ENCODE measurements at regions not wholly inside any gene's neighbourhood (a gene's known extent, or its start where the extent isn't known, plus 50 kb on each side); places are given as distances from the start of the nearest gene placed in this dataset.

DNA sequence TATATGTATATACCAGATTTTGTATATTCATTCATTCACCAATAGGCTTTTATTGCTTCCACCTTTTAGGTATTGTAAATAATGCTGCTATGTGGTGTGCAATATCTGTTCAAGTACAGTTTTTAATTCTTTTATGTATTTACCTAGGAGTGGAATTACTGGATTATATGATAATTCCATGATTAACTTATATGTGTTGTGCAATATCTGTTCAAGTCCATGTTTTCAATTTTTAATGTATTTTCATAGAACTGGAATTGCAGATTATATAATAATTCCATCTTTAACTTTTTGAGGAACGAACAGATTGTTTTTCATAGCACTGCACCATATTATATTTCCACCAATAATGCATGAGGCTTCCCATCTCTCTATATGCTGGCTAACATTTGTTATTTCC lies 50.6 kb upstream of the L3MBTL4 start:
- DNase-seq (ENCODE audit: low read depth, low spot score) (no peak), ATAC-seq (no peak)
- no peaks in the 10 kb centered on the region for H3K27me3 ChIP-seq (ENCODE audit: insufficient read depth, low read length)
- H3K36me3 ChIP-seq (ENCODE audit: control insufficient read depth in 1 of 2, insufficient read depth in 2 of 2, low read length in 2 of 2), result no peaks in the 10 kb centered on the region
- CTCF ChIA-PET, result no interaction called here
- H3K9me2 ChIP-seq (ENCODE audit: insufficient read depth), result no peaks in the 10 kb centered on the region
- no peak overlapping the region for H3K4me3 ChIP-seq (replicated peaks in 1 of 2; ENCODE audit: low read depth in 1 of 2, low read length in 2 of 2)
- H3K27ac ChIP-seq (ENCODE audit: low read depth, low read length), result no peak overlapping the region
- no peaks in the 10 kb centered on the region for H3K4me1 ChIP-seq (ENCODE audit: control insufficient read depth in 1 of 2, insufficient read depth in 2 of 2, low read length in 2 of 2)
- BruUV-seq (replicated peaks), result no TSS peak
- H3K79me2 ChIP-seq (ENCODE audit: insufficient read depth, low read length), result no peaks in the 10 kb centered on the region
- TF ChIP-seq CBX3 (IDR thresholded peaks at IDR 0.05; ENCODE audit: low read depth), result no peak
- TF ChIP-seq POLR2A (IDR thresholded peaks at IDR 0.05; ENCODE audit: borderline replicate concordance, extremely low read depth, insufficient read depth, insufficient read length), result no peak
- TF ChIP-seq, protein P1, sequence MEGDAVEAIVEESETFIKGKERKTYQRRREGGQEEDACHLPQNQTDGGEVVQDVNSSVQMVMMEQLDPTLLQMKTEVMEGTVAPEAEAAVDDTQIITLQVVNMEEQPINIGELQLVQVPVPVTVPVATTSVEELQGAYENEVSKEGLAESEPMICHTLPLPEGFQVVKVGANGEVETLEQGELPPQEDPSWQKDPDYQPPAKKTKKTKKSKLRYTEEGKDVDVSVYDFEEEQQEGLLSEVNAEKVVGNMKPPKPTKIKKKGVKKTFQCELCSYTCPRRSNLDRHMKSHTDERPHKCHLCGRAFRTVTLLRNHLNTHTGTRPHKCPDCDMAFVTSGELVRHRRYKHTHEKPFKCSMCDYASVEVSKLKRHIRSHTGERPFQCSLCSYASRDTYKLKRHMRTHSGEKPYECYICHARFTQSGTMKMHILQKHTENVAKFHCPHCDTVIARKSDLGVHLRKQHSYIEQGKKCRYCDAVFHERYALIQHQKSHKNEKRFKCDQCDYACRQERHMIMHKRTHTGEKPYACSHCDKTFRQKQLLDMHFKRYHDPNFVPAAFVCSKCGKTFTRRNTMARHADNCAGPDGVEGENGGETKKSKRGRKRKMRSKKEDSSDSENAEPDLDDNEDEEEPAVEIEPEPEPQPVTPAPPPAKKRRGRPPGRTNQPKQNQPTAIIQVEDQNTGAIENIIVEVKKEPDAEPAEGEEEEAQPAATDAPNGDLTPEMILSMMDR (IDR thresholded peaks at IDR 0.05 in 2 of 3, conservative IDR thresholded peaks at IDR 0.05 in 1 of 3; ENCODE audit: borderline replicate concordance in 1 of 3, insufficient read depth in 1 of 3, low read depth in 2 of 3, low read length in 2 of 3), result no peak
- TF ChIP-seq, protein P2, sequence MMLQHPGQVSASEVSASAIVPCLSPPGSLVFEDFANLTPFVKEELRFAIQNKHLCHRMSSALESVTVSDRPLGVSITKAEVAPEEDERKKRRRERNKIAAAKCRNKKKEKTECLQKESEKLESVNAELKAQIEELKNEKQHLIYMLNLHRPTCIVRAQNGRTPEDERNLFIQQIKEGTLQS (IDR thresholded peaks at IDR 0.05), result no peak
- no peak for TF ChIP-seq CEBPB (IDR thresholded peaks at IDR 0.05; ENCODE audit: low read depth)
- TF ChIP-seq TCF7L2 (IDR thresholded peaks at IDR 0.05; ENCODE audit: borderline replicate concordance, extremely low read depth, insufficient read depth, insufficient read length), result no peak
- no peak overlapping the region for H3K9ac ChIP-seq (ENCODE audit: low read length)
- H2AFZ ChIP-seq (ENCODE audit: low read depth, low read length, poor library complexity, severe bottlenecking), result no peak overlapping the region
- RAD21 ChIA-PET (ENCODE audit: low non-redundant PET in 1 of 2, low total read pairs in 2 of 2, uncharacterized antibody in 2 of 2, unreplicated experiment in 2 of 2), result no interaction called here
- no peaks in the 10 kb centered on the region for H4K20me1 ChIP-seq (ENCODE audit: insufficient read depth)
- POLR2A ChIA-PET, result no interaction called here
- H3K4me2 ChIP-seq (ENCODE audit: low read length), result no peak overlapping the region
- H3K9me3 ChIP-seq (ENCODE audit: control insufficient read depth in 1 of 2, insufficient read depth in 1 of 2, low read depth in 1 of 2, low read length in 2 of 2), result peaks cover 4% of the 10 kb centered on the region in 2 experiments; a peak in 1 of 4 replicates
- intact Hi-C loops (cut with micrococcal nuclease), result no loop called here

DNA sequence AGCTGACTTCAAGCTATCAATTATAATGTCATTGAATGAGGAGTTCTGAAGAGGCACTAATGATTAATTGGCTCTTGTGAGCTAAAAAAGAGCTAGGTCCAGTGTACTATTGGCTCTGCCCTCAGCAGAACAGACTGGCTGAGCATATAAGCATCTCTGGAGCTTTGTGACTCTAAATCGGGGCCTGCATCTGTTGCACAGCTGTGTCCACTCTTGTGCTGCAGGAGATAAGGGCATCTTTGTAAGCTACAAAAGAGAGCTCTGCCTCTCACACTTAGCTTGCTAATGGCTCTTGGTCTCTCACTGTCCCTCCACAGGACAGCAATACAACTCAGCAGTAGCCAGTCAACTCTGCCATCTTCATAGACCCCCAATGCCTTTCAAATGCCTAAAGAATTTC lies 61.5 kb upstream of the L3MBTL4 start:
- Histone ChIP-seq H3K27me3 (ENCODE audit: insufficient read depth, low read length) (no peaks in the 10 kb centered on the region), H3K4me1 (ENCODE audit: control insufficient read depth in 1 of 2, insufficient read depth in 2 of 2, low read length in 2 of 2) (no peaks in the 10 kb centered on the region), H3K9me3 (ENCODE audit: control insufficient read depth in 1 of 2, insufficient read depth in 1 of 2, low read depth in 1 of 2, low read length in 2 of 2) (peaks cover 16 to 34% of the 10 kb centered on the region in 2 experiments; a peak in 2 of 4 replicates), H3K4me3 (replicated peaks in 1 of 2; ENCODE audit: low read depth in 1 of 2, low read length in 2 of 2) (no peak overlapping the region), H4K20me1 (ENCODE audit: insufficient read depth) (no peaks in the 10 kb centered on the region), H3K79me2 (ENCODE audit: insufficient read depth, low read length) (no peaks in the 10 kb centered on the region), H2AFZ (ENCODE audit: low read depth, low read length, poor library complexity, severe bottlenecking) (no peak overlapping the region), H3K36me3 (ENCODE audit: control insufficient read depth in 1 of 2, insufficient read depth in 2 of 2, low read length in 2 of 2) (no peaks in the 10 kb centered on the region), H3K9me2 (ENCODE audit: insufficient read depth) (no peaks in the 10 kb centered on the region), H3K9ac (ENCODE audit: low read length) (no peak overlapping the region), H3K27ac (ENCODE audit: low read depth, low read length) (no peak overlapping the region), H3K4me2 (ENCODE audit: low read length) (no peak overlapping the region)
- RAD21 ChIA-PET (ENCODE audit: low non-redundant PET in 1 of 2, low total read pairs in 2 of 2, uncharacterized antibody in 2 of 2, unreplicated experiment in 2 of 2), result no interaction called here
- ATAC-seq (no peak), DNase-seq (ENCODE audit: low read depth, low spot score) (no peak)
- POLR2A ChIA-PET, result no interaction called here
- CTCF ChIA-PET, result no interaction called here
- intact Hi-C loops (cut with micrococcal nuclease), result no loop called here
- no TSS peak for BruUV-seq (replicated peaks)
- TF ChIP-seq FOSL1 (IDR thresholded peaks at IDR 0.05; ENCODE audit: low read depth) (no peak), CEBPB (IDR thresholded peaks at IDR 0.05; ENCODE audit: low read depth) (no peak), ELF1 (IDR thresholded peaks at IDR 0.05; ENCODE audit: borderline replicate concordance, low read depth) (no peak), ZNF274 (IDR thresholded peaks at IDR 0.05; ENCODE audit: low read depth, low read length) (no peak), RAD21 (IDR thresholded peaks at IDR 0.05; ENCODE audit: low read depth) (no peak), TCF7L2 (IDR thresholded peaks at IDR 0.05; ENCODE audit: borderline replicate concordance, extremely low read depth, insufficient read depth, insufficient read length) (no peak), SIN3A (IDR thresholded peaks at IDR 0.05; ENCODE audit: low read depth) (no peak), EZH2 (IDR thresholded peaks at IDR 0.05) (no peak)
- TF ChIP-seq, protein P3, sequence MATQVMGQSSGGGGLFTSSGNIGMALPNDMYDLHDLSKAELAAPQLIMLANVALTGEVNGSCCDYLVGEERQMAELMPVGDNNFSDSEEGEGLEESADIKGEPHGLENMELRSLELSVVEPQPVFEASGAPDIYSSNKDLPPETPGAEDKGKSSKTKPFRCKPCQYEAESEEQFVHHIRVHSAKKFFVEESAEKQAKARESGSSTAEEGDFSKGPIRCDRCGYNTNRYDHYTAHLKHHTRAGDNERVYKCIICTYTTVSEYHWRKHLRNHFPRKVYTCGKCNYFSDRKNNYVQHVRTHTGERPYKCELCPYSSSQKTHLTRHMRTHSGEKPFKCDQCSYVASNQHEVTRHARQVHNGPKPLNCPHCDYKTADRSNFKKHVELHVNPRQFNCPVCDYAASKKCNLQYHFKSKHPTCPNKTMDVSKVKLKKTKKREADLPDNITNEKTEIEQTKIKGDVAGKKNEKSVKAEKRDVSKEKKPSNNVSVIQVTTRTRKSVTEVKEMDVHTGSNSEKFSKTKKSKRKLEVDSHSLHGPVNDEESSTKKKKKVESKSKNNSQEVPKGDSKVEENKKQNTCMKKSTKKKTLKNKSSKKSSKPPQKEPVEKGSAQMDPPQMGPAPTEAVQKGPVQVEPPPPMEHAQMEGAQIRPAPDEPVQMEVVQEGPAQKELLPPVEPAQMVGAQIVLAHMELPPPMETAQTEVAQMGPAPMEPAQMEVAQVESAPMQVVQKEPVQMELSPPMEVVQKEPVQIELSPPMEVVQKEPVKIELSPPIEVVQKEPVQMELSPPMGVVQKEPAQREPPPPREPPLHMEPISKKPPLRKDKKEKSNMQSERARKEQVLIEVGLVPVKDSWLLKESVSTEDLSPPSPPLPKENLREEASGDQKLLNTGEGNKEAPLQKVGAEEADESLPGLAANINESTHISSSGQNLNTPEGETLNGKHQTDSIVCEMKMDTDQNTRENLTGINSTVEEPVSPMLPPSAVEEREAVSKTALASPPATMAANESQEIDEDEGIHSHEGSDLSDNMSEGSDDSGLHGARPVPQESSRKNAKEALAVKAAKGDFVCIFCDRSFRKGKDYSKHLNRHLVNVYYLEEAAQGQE (IDR thresholded peaks at IDR 0.05; ENCODE audit: low read depth), result no peak
